CD4-positive, alpha-beta T cell (primary cell): ENCODE measurements at regions not wholly inside any gene's neighbourhood (a gene's known extent, or its start where the extent isn't known, plus 50 kb on each side); places are given as distances from the start of the nearest gene placed in this dataset.

Experiments used
- ATAC-seq: fragments of 200-7000 bp; cut with Tn5 transposase; one replicate; pipeline ENCODE4 v1.10.0; 2022; ENCODE audit warnings: mild to moderate bottlenecking; ENCODE audit not compliant: poor library complexity
- CTCF ChIA-PET: fragments of 350-600 bp; sonication (Branson Sonifier 250); formaldehyde crosslinking; loops from one replicate; lab custom pipeline; 2021; ENCODE audit warnings: antibody characterized with exemption, inconsistent platforms; lab: Charles Lee
- POLR2A ChIA-PET: fragments of 350-600 bp; sonication (Branson Sonifier 250); formaldehyde crosslinking; loops from one replicate; lab custom pipeline; 2021; ENCODE audit warnings: antibody characterized with exemption, inconsistent platforms; lab: Charles Lee
- DNase-seq, 14 experiments: peaks; one replicate each; pipeline ENCODE4 v3.0.0-alpha.2; 2013 to 2020; ENCODE audit warnings: mixed read lengths in 2 of 14
- H3K27ac ChIP-seq, 2 donors: one replicate each; pipeline versions ENCODE4 v1.5.1 to v1.7.0; 2013; ENCODE audit warnings: low read length in 2 of 2, low read depth in 1 of 2, mild to moderate bottlenecking in 1 of 2
- H3K27me3 ChIP-seq, 2 experiments: 1 replicate in 1 of 2; 2 replicates in 1 of 2; pipeline versions ENCODE4 v1.6.1 to v1.7.0; 2013; ENCODE audit warnings: low read length in 2 of 2, control low read depth in 1 of 2, mild to moderate bottlenecking in 1 of 2, moderate library complexity in 1 of 2; ENCODE audit not compliant: insufficient read depth in 2 of 2, control insufficient read depth in 1 of 2
- H3K36me3 ChIP-seq: one replicate; pipeline ENCODE4 v1.6.1; 2013; ENCODE audit warnings: low read length, control low read depth; ENCODE audit not compliant: insufficient read depth
- H3K4me1 ChIP-seq: one replicate; pipeline ENCODE4 v1.6.1; 2013; ENCODE audit warnings: low read length, control low read depth; ENCODE audit not compliant: insufficient read depth
- H3K4me3 ChIP-seq: one replicate; pipeline ENCODE4 v1.5.1; 2013; ENCODE audit warnings: mild to moderate bottlenecking, low read length, moderate library complexity
- H3K9me3 ChIP-seq, 2 experiments: 1 replicate in 1 of 2; 2 replicates in 1 of 2; pipeline versions ENCODE4 v1.6.1 to v1.7.0; 2013; ENCODE audit warnings: low read length in 2 of 2, mild to moderate bottlenecking in 2 of 2, control low read depth in 1 of 2, moderate library complexity in 1 of 2; ENCODE audit not compliant: control insufficient read depth in 1 of 2, insufficient read depth in 1 of 2
- H3K27ac Mint-ChIP-seq: one replicate; pipeline ENCODE4 v1.8.0; 2020; ENCODE audit warnings: mixed read lengths
- H3K27me3 Mint-ChIP-seq: one replicate; pipeline ENCODE4 v1.8.0; 2021; ENCODE audit warnings: mixed read lengths
- H3K36me3 Mint-ChIP-seq: one replicate; pipeline ENCODE4 v1.8.0; 2021; ENCODE audit warnings: low read depth, mixed read lengths
- H3K4me1 Mint-ChIP-seq: one replicate; pipeline ENCODE4 v1.8.0; 2021; ENCODE audit warnings: low read depth, mixed read lengths
- H3K4me3 Mint-ChIP-seq: one replicate; pipeline ENCODE4 v1.8.0; 2020; ENCODE audit warnings: mild to moderate bottlenecking, mixed read lengths
- H3K9me3 Mint-ChIP-seq: one replicate; pipeline ENCODE4 v1.8.0; 2020; ENCODE audit warnings: mixed read lengths
- CTCF ChIP-seq: fragments of 200-600 bp; IDR thresholded peaks from one replicate; pipeline ENCODE4 v1.8.0; 2022; ENCODE audit warnings: antibody characterized with exemption, mild to moderate bottlenecking
- intact Hi-C, 2 experiments: fragments of 100-400 bp; cut with DNase I in 1 of 2; cut with micrococcal nuclease in 1 of 2; formaldehyde crosslinking; loops; one replicate each; pipeline versions ENCODE4 v1.15.1 to v1.9.0; 2023 to 2025; cut with DNase I, micrococcal nuclease

GRCh38 chr2:235149240-235149659, 197.4 kb downstream of the SH3BP4 start:
- H3K27ac Mint-ChIP-seq: no peak overlapping the region
- intact Hi-C loops: no loop called here
- H3K27me3 Mint-ChIP-seq: peaks cover 22% of the 10 kb centered on the region
- Histone ChIP-seq H3K27me3 (no peaks in the 10 kb centered on the region), H3K4me3 (no peak overlapping the region), H3K4me1 (no peaks in the 10 kb centered on the region), H3K9me3 (no peaks in the 10 kb centered on the region), H3K27ac (no peak overlapping the region), H3K36me3 (no peaks in the 10 kb centered on the region)
- no peak overlapping the region for H3K4me3 Mint-ChIP-seq
- TF ChIP-seq CTCF: no peak
- ChIA-PET POLR2A (no interaction called here), CTCF (no interaction called here)
- ATAC-seq (no peak), DNase-seq (no peak)
- H3K9me3 Mint-ChIP-seq: no peaks in the 10 kb centered on the region
- H3K36me3 Mint-ChIP-seq: no peaks in the 10 kb centered on the region
- H3K4me1 Mint-ChIP-seq: no peaks in the 10 kb centered on the region

- no peaks in the 10 kb centered on the region for H3K36me3 Mint-ChIP-seq
- POLR2A ChIA-PET: no interaction called here
Measured at GRCh38 chr2:235149736-235150135, 197.9 kb downstream of the SH3BP4 start.

GRCh38 chr2:235151152-235151551, 199.3 kb downstream of the SH3BP4 start:
- intact Hi-C loops: no loop called here
- Histone ChIP-seq H3K4me1 (no peaks in the 10 kb centered on the region), H3K4me3 (no peak overlapping the region), H3K27me3 (no peaks in the 10 kb centered on the region), H3K9me3 (peaks cover 0 to 6% of the 10 kb centered on the region in 2 experiments), H3K36me3 (no peaks in the 10 kb centered on the region), H3K27ac (no peak overlapping the region)
- ChIA-PET CTCF (no interaction called here), POLR2A (no interaction called here)
- Mint-ChIP-seq H3K4me1 (no peaks in the 10 kb centered on the region), H3K27ac (no peak overlapping the region), H3K36me3 (no peaks in the 10 kb centered on the region), H3K4me3 (no peak overlapping the region), H3K9me3 (no peaks in the 10 kb centered on the region), H3K27me3 (peaks cover 26% of the 10 kb centered on the region)
- no peak for DNase-seq
- TF ChIP-seq CTCF: no peak
- ATAC-seq: no peak

More at GRCh38 chr2:235149736-235150135, 197.9 kb downstream of the SH3BP4 start:
- H3K4me3 ChIP-seq: no peak overlapping the region
- ATAC-seq (no peak), DNase-seq (no peak)
- no peaks in the 10 kb centered on the region for H3K27me3 ChIP-seq
- Mint-ChIP-seq H3K4me3 (no peak overlapping the region), H3K27ac (no peak overlapping the region), H3K9me3 (no peaks in the 10 kb centered on the region), H3K4me1 (no peaks in the 10 kb centered on the region), H3K27me3 (peaks cover 21% of the 10 kb centered on the region)
- H3K27ac ChIP-seq: no peak overlapping the region
- TF ChIP-seq CTCF: no peak
- H3K36me3 ChIP-seq: no peaks in the 10 kb centered on the region
- no peaks in the 10 kb centered on the region for H3K4me1 ChIP-seq
- intact Hi-C loops: no loop called here
- no peaks in the 10 kb centered on the region for H3K9me3 ChIP-seq
- CTCF ChIA-PET: no interaction called here
